ENCODE measurements at regions not wholly inside any gene's neighbourhood (a gene's known extent, or its start where the extent isn't known, plus 50 kb on each side); places are given as distances from the start of the nearest gene placed in this dataset.
A peak's percentile ranks its signal among the peaks of the same experiment; 100 is the strongest.

- TF ChIP-seq CTCF (IDR thresholded peaks at IDR 0.05; ENCODE audit: insufficient read depth, low read length): no peak
- DNase-seq (ENCODE audit: low read depth): no peak
- no peak overlapping the region for H3K4me3 ChIP-seq (ENCODE audit: low read depth, low read length)
Measured at GRCh38 chr2:198815626-198816025, 642.1 kb downstream of the SATB2 start.

GRCh38 chr2:198811198-198811597, 646.5 kb downstream of the SATB2 start:
- no peak for TF ChIP-seq CTCF (IDR thresholded peaks at IDR 0.05; ENCODE audit: insufficient read depth, low read length)
- no peak for DNase-seq (ENCODE audit: low read depth)

GRCh38 chr2:198809976-198810375, 647.8 kb downstream of the SATB2 start:
- H3K4me3 ChIP-seq (ENCODE audit: low read depth, low read length): no peak overlapping the region
- DNase-seq (ENCODE audit: low read depth): no peak
- TF ChIP-seq CTCF (IDR thresholded peaks at IDR 0.05; ENCODE audit: insufficient read depth, low read length): no peak

More at GRCh38 chr2:198811198-198811597, 646.5 kb downstream of the SATB2 start:
- H3K4me3 ChIP-seq (ENCODE audit: low read depth, low read length): no peak overlapping the region

DNA sequence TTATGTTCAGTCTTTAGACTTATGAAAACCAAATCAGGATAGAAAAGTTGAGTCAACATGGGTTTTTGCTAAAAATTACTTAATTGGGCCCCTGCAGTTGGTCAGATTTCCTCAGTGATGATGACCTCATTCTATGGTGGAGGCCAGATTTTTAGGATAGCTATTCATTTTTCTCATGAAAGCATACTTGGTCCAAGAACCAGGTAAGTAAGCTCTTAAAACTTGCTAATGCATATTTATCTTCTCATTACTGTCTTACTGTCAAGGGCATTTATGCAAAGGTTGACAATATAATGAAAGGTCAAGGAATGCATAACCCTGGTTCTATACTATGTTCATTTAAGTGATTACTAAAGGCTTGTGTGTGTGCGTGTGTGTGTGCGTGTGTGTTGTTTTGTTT, 650.6 kb downstream of the SATB2 start:
- no peak overlapping the region for H3K4me3 ChIP-seq (ENCODE audit: low read depth, low read length)
- no peak for TF ChIP-seq CTCF (IDR thresholded peaks at IDR 0.05; ENCODE audit: insufficient read depth, low read length)
- DNase-seq (ENCODE audit: low read depth): peak; percentile 3

- no peak overlapping the region for H3K4me3 ChIP-seq (ENCODE audit: low read depth, low read length)
- DNase-seq (ENCODE audit: low read depth): no peak
- TF ChIP-seq CTCF (IDR thresholded peaks at IDR 0.05; ENCODE audit: insufficient read depth, low read length): no peak
Measured at GRCh38 chr2:198795419-198795818, 662.3 kb downstream of the SATB2 start.

DNA sequence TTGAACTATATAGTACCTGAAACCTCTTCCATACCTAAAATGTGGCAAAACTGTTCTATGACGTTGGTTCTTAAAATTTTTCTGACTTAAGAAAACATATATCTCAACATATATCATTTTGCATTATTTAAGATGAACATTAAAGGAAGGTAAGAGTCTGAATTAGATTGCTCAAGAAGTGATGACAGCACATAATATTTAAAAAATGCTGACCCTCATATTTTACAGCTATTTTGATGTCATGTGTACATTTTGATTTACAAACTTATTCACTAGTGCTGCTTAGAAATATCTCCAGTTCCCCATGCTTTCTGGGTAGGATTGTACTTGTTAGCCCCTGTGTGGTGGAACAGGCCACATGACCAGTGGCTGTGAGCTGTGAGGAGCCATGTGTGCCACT, 666.1 kb downstream of the SATB2 start:
- no peak overlapping the region for H3K4me3 ChIP-seq (ENCODE audit: low read depth, low read length)
- TF ChIP-seq CTCF (IDR thresholded peaks at IDR 0.05; ENCODE audit: insufficient read depth, low read length): no peak
- no peak for DNase-seq (ENCODE audit: low read depth)

DNA sequence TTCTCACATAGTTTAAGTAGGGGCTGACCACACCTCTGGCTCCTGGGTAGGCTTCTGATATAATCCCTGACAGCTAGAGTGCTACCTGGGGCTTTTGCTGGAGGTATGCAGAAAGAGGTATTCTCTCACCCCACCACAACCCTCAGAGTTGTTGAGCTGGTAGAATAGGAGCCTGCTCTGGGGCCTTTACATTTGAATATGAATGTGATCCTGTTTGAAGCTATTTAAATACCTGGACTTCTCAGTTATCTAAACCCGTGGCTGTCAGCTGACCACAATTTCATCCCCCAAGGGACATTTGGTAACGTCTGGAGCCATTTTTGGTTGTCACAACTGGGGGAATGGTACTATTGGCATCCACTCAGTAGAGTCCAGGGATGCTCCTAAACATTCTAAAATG, 669.1 kb downstream of the SATB2 start:
- no peak for DNase-seq (ENCODE audit: low read depth)
- no peak overlapping the region for H3K4me3 ChIP-seq (ENCODE audit: low read depth, low read length)
- no peak for TF ChIP-seq CTCF (IDR thresholded peaks at IDR 0.05; ENCODE audit: insufficient read depth, low read length)

Measured in fibroblast of the aortic adventitia (primary cell).